Smooth muscle cell (in vitro differentiated cells): ENCODE measurements at regions not wholly inside any gene's neighbourhood (a gene's known extent, or its start where the extent isn't known, plus 50 kb on each side); places are given as distances from the start of the nearest gene placed in this dataset.

ENCODE experiments used
- DNase-seq: peaks from one replicate; lab custom pipeline; 2025; ENCODE audit not compliant: unreplicated experiment; lab: John Stamatoyannopoulos, UW
- H2AFZ ChIP-seq: fragments of 200-600 bp; sonication (generic); 2 replicates; pipeline ENCODE4 v1.6.0; 2016; ENCODE audit warnings: antibody characterized with exemption, low read depth, mild to moderate bottlenecking
- H3F3A ChIP-seq: fragments of 200-600 bp; sonication (generic); 2 replicates; pipeline ENCODE4 v1.6.0; 2017; ENCODE audit warnings: antibody characterized with exemption, low read depth
- H3K27ac ChIP-seq: fragments of 200-600 bp; sonication (generic); 2 replicates; pipeline ENCODE4 v1.5.1; 2016; ENCODE audit warnings: low read depth, mild to moderate bottlenecking
- H3K27me3 ChIP-seq: fragments of 200-600 bp; sonication (generic); 2 replicates; pipeline ENCODE4 v1.6.1; 2016; ENCODE audit warnings: low read depth, mild to moderate bottlenecking
- H3K36me3 ChIP-seq: fragments of 200-600 bp; sonication (generic); 2 replicates; pipeline ENCODE4 v1.5.1; 2016; ENCODE audit warnings: low read depth
- H3K4me1 ChIP-seq: fragments of 200-600 bp; sonication (generic); 2 replicates; pipeline ENCODE4 v1.5.1; 2016; ENCODE audit warnings: low read depth
- H3K4me2 ChIP-seq: fragments of 200-600 bp; sonication (generic); 2 replicates; pipeline ENCODE4 v1.6.0; 2016; ENCODE audit warnings: mild to moderate bottlenecking
- H3K4me3 ChIP-seq: fragments of 200-600 bp; sonication (generic); 2 replicates; pipeline ENCODE4 v1.5.1; 2016; ENCODE audit warnings: mild to moderate bottlenecking
- H3K79me2 ChIP-seq: fragments of 200-600 bp; sonication (generic); 2 replicates; pipeline ENCODE4 v1.6.0; 2016; ENCODE audit warnings: low read depth, mild to moderate bottlenecking
- H3K9ac ChIP-seq: fragments of 200-600 bp; sonication (generic); 2 replicates; pipeline ENCODE4 v1.6.0; 2016; ENCODE audit warnings: low read depth
- H3K9me3 ChIP-seq: fragments of 200-600 bp; sonication (generic); replicated peaks from 2 replicates; pipeline ENCODE4 v1.5.1; 2016; ENCODE audit warnings: low read depth
- H4K20me1 ChIP-seq: fragments of 200-600 bp; sonication (generic); 2 replicates; pipeline ENCODE4 v1.6.0; 2016; ENCODE audit warnings: low read depth
- WGBS: methylation state at CpG from one replicate; pipeline ENCODE4 v1.1.7; 2016; ENCODE audit warnings: low lambda C conversion rate; 5-methylcytosine and 5-hydroxymethylcytosine counted together
- TF ChIP-seq, protein P1 (sequence below): fragments of 200-600 bp; sonication (generic); IDR thresholded peaks from 2 replicates; pipeline ENCODE4 v1.5.1; 2017; ENCODE audit warnings: borderline replicate concordance, mild to moderate bottlenecking, antibody characterized with exemption; ENCODE audit not compliant: insufficient read depth, poor library complexity, severe bottlenecking

- Histone ChIP-seq H3K79me2 (no peaks in the 10 kb centered on the region), H2AFZ (no peak overlapping the region), H3K36me3 (no peaks in the 10 kb centered on the region), H3K9me3 (no peaks in the 10 kb centered on the region), H3F3A (no peaks in the 10 kb centered on the region), H3K4me2 (no peak overlapping the region), H3K4me1 (no peaks in the 10 kb centered on the region), H4K20me1 (no peaks in the 10 kb centered on the region), H3K27me3 (no peaks in the 10 kb centered on the region), H3K9ac (no peak overlapping the region), H3K4me3 (no peak overlapping the region), H3K27ac (no peak overlapping the region)
- no peak for DNase-seq
- WGBS = 86% methylated on average over 3 of the region's 3 CpGs
- TF ChIP-seq, protein P1, sequence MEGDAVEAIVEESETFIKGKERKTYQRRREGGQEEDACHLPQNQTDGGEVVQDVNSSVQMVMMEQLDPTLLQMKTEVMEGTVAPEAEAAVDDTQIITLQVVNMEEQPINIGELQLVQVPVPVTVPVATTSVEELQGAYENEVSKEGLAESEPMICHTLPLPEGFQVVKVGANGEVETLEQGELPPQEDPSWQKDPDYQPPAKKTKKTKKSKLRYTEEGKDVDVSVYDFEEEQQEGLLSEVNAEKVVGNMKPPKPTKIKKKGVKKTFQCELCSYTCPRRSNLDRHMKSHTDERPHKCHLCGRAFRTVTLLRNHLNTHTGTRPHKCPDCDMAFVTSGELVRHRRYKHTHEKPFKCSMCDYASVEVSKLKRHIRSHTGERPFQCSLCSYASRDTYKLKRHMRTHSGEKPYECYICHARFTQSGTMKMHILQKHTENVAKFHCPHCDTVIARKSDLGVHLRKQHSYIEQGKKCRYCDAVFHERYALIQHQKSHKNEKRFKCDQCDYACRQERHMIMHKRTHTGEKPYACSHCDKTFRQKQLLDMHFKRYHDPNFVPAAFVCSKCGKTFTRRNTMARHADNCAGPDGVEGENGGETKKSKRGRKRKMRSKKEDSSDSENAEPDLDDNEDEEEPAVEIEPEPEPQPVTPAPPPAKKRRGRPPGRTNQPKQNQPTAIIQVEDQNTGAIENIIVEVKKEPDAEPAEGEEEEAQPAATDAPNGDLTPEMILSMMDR = no peak
Measured at GRCh38 chr4:170729897-170730296, 640.1 kb upstream of the AADAT start.

- no peaks in the 10 kb centered on the region for H3K27me3 ChIP-seq
- H3K36me3 ChIP-seq = no peaks in the 10 kb centered on the region
- DNase-seq = no peak
- H3K4me3 ChIP-seq = no peak overlapping the region
- no peaks in the 10 kb centered on the region for H3K4me1 ChIP-seq
- WGBS = 9% methylated on average over 4 of the region's 4 CpGs
- H3K27ac ChIP-seq = no peak overlapping the region
- H4K20me1 ChIP-seq = no peaks in the 10 kb centered on the region
- H3K9me3 ChIP-seq = no peaks in the 10 kb centered on the region
- H3K79me2 ChIP-seq = no peaks in the 10 kb centered on the region
- no peak overlapping the region for H3K9ac ChIP-seq
- no peaks in the 10 kb centered on the region for H3F3A ChIP-seq
- TF ChIP-seq, protein P1 = no peak
- H2AFZ ChIP-seq = peak overlapping the region; percentile 86
- no peak overlapping the region for H3K4me2 ChIP-seq
Measured at GRCh38 chr4:170729236-170729635, 639.5 kb upstream of the AADAT start.

DNA sequence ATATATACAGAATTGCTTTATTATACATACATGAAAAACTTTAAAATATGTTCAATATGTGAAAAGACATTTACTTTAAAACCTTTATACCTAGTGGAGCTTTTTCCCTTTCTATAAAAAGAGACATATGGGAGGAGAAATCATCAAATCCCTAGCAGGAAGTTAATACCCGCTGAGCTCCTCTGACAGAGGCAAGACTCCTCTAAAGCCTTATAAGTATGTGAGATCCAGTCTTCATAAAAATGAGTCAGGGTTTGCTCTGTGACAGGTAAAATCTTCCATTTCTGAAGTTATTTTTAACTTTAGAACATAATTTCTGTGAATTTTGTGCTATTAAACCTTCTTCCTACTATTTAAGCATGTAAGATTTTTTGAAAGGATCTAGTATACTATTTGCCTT, 634.4 kb upstream of the AADAT start:
- H3K27ac ChIP-seq = no peak overlapping the region
- no peaks in the 10 kb centered on the region for H4K20me1 ChIP-seq
- H3K9ac ChIP-seq = no peak overlapping the region
- TF ChIP-seq, protein P1 = no peak
- WGBS = 50% methylated on average over 1 of the region's 1 CpG
- no peaks in the 10 kb centered on the region for H3K36me3 ChIP-seq
- no peak overlapping the region for H2AFZ ChIP-seq
- no peaks in the 10 kb centered on the region for H3K79me2 ChIP-seq
- no peak for DNase-seq
- H3F3A ChIP-seq = no peaks in the 10 kb centered on the region
- no peaks in the 10 kb centered on the region for H3K9me3 ChIP-seq
- no peak overlapping the region for H3K4me2 ChIP-seq
- no peak overlapping the region for H3K4me3 ChIP-seq
- H3K4me1 ChIP-seq = no peaks in the 10 kb centered on the region
- no peaks in the 10 kb centered on the region for H3K27me3 ChIP-seq

DNA sequence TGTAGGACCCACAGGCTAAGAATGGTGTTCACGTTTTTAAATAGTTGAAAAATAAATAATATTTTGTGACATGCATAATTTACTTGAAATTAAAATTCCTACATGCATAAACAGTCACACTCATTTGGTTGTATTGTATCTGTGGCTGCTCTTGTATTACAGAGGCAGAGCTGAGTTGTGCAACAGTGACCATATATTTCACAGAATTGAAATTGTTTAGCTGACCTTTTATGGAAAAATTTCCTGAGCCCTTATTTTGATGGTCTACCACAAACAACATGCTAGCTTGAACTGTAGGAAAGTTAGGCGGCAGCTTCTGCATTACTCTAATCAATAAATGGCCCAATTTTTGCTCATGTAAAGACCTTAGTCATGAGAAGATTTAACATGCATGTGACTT, 633.4 kb upstream of the AADAT start:
- Histone ChIP-seq H3K27ac (no peak overlapping the region), H3K4me2 (no peak overlapping the region), H4K20me1 (no peaks in the 10 kb centered on the region), H3K4me1 (no peaks in the 10 kb centered on the region), H3F3A (no peaks in the 10 kb centered on the region), H3K27me3 (no peaks in the 10 kb centered on the region), H3K9me3 (no peaks in the 10 kb centered on the region), H3K4me3 (no peak overlapping the region), H2AFZ (no peak overlapping the region), H3K9ac (no peak overlapping the region), H3K36me3 (no peaks in the 10 kb centered on the region), H3K79me2 (no peaks in the 10 kb centered on the region)
- WGBS = 93% methylated on average over 2 of the region's 2 CpGs
- TF ChIP-seq, protein P1 = no peak
- no peak for DNase-seq
